Tibial artery (tissue), 4 donors: ENCODE measurements at regions not wholly inside any gene's neighbourhood (a gene's known extent, or its start where the extent isn't known, plus 50 kb on each side); places are given as distances from the start of the nearest gene placed in this dataset.
A peak's percentile ranks its signal among the peaks of the same experiment; 100 is the strongest.

Source experiments
- DNase-seq, 2 donors: peaks; one replicate each; pipeline ENCODE4 v3.0.0-alpha.2; 2019
- H3K27ac ChIP-seq, 2 donors: fragments of 200-600 bp; sonication (generic) in 1 of 2; 1 replicate in 1 of 2; 2 replicates in 1 of 2; pipeline ENCODE4 v1.5.1; 2018 to 2019; ENCODE audit warnings: mild to moderate bottlenecking in 1 of 2
- H3K27me3 ChIP-seq, 2 donors: fragments of 200-600 bp; sonication (generic) in 1 of 2; one replicate each; pipeline versions ENCODE4 v1.5.1 to v1.6.0; 2016 to 2019
- H3K36me3 ChIP-seq, 3 donors: fragments of 200-600 bp; sonication (generic) in 2 of 3; one replicate each; pipeline ENCODE4 v1.5.1; 2016 to 2019; ENCODE audit warnings: mild to moderate bottlenecking in 2 of 3
- H3K4me1 ChIP-seq, 4 donors: fragments of 200-600 bp; sonication (generic) in 2 of 4; 1 replicate in 3 of 4; 2 replicates in 1 of 4; pipeline ENCODE4 v1.5.1; 2016 to 2019
- H3K4me3 ChIP-seq, 2 donors: fragments of 200-600 bp; sonication (generic) in 1 of 2; 1 replicate in 1 of 2; 2 replicates in 1 of 2; pipeline ENCODE4 v1.5.1; 2018 to 2019; ENCODE audit warnings: mild to moderate bottlenecking in 2 of 2
- H3K9me3 ChIP-seq, 3 donors: fragments of 200-600 bp; sonication (generic) in 1 of 3; one replicate each; pipeline ENCODE4 v1.5.1; 2016 to 2019
- intact Hi-C: fragments of 100-400 bp; cut with DNase I; formaldehyde crosslinking; loops from one replicate; pipeline ENCODE4 v1.15.0; 2023; ENCODE audit warnings: low total_unique reads
- TF ChIP-seq, protein P1 (sequence below), 2 experiments: fragments of 200-600 bp in 1 of 2; fragments of 450-650 bp in 1 of 2; IDR thresholded peaks; one replicate each; pipeline ENCODE4 v1.5.1; 2017 to 2019; ENCODE audit warnings: antibody characterized with exemption in 2 of 2, mild to moderate bottlenecking in 1 of 2, moderate library complexity in 1 of 2

- intact Hi-C loops = loop anchor here (10.0 kb wide), 2 partner anchors 77 to 313 kb away; no protein-coding TSS in a partner anchor
- DNase-seq = no peak
- TF ChIP-seq, protein P1, sequence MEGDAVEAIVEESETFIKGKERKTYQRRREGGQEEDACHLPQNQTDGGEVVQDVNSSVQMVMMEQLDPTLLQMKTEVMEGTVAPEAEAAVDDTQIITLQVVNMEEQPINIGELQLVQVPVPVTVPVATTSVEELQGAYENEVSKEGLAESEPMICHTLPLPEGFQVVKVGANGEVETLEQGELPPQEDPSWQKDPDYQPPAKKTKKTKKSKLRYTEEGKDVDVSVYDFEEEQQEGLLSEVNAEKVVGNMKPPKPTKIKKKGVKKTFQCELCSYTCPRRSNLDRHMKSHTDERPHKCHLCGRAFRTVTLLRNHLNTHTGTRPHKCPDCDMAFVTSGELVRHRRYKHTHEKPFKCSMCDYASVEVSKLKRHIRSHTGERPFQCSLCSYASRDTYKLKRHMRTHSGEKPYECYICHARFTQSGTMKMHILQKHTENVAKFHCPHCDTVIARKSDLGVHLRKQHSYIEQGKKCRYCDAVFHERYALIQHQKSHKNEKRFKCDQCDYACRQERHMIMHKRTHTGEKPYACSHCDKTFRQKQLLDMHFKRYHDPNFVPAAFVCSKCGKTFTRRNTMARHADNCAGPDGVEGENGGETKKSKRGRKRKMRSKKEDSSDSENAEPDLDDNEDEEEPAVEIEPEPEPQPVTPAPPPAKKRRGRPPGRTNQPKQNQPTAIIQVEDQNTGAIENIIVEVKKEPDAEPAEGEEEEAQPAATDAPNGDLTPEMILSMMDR (IDR thresholded peaks at IDR 0.05) = no peak
These were observed 221.3 kb downstream of the FAM76B start for GRCh38 chr11:95568281-95568680.

GRCh38 chr11:95567685-95568084 lies 221.9 kb downstream of the FAM76B start:
- no peaks in the 10 kb centered on the region for H3K36me3 ChIP-seq
- TF ChIP-seq, protein P1 (IDR thresholded peaks at IDR 0.05) = no peak
- H3K9me3 ChIP-seq = peaks cover 0 to 11% (median 0%) of the 10 kb centered on the region in 3 donors
- H3K4me3 ChIP-seq = no peak overlapping the region
- no peak for DNase-seq
- intact Hi-C loops = loop anchor here (10.0 kb wide), 2 partner anchors 77 to 313 kb away; no protein-coding TSS in a partner anchor
- peak overlapping the region; percentile 52 to 53 for H3K27ac ChIP-seq
- no peaks in the 10 kb centered on the region for H3K27me3 ChIP-seq
- peaks cover 0 to 61% (median 38%) of the 10 kb centered on the region in 4 donors for H3K4me1 ChIP-seq

More at GRCh38 chr11:95568281-95568680, 221.3 kb downstream of the FAM76B start:
- Histone ChIP-seq H3K36me3 (no peaks in the 10 kb centered on the region), H3K27ac (peak overlapping the region; percentile 52 to 53), H3K9me3 (peaks cover 0 to 11% (median 0%) of the 10 kb centered on the region in 3 donors), H3K4me1 (peaks cover 0 to 58% (median 38%) of the 10 kb centered on the region in 4 donors), H3K27me3 (no peaks in the 10 kb centered on the region), H3K4me3 (no peak overlapping the region)

- Histone ChIP-seq H3K9me3 (peaks cover 0 to 11% (median 0%) of the 10 kb centered on the region in 3 donors), H3K27me3 (no peaks in the 10 kb centered on the region), H3K36me3 (no peaks in the 10 kb centered on the region), H3K4me1 (peaks cover 0 to 71% (median 39%) of the 10 kb centered on the region in 4 donors), H3K27ac (peak overlapping the region; percentile 33 to 52), H3K4me3 (no peak overlapping the region)
- DNase-seq = no peak
- intact Hi-C loops = loop anchor here (10.0 kb wide), 2 partner anchors 79 to 311 kb away; no protein-coding TSS in a partner anchor
- TF ChIP-seq, protein P1 (IDR thresholded peaks at IDR 0.05) = no peak
These were observed 223.4 kb downstream of the FAM76B start for GRCh38 chr11:95566211-95566610.

- H3K27me3 ChIP-seq = no peaks in the 10 kb centered on the region
- H3K27ac ChIP-seq = peak overlapping the region; percentile 33 to 52
- intact Hi-C loops = loop anchor here (10.0 kb wide), 2 partner anchors 79 to 311 kb away; no protein-coding TSS in a partner anchor
- TF ChIP-seq, protein P1 (IDR thresholded peaks at IDR 0.05) = no peak
- H3K9me3 ChIP-seq = peaks cover 0 to 11% (median 0%) of the 10 kb centered on the region in 3 donors
- no peak for DNase-seq
- H3K4me1 ChIP-seq = peaks cover 0 to 76% (median 37%) of the 10 kb centered on the region in 4 donors
- no peak overlapping the region for H3K4me3 ChIP-seq
- no peaks in the 10 kb centered on the region for H3K36me3 ChIP-seq
These were observed 223.8 kb downstream of the FAM76B start for GRCh38 chr11:95565724-95566141.

- peaks cover 0 to 90% (median 48%) of the 10 kb centered on the region in 4 donors for H3K4me1 ChIP-seq
- no peaks in the 10 kb centered on the region for H3K36me3 ChIP-seq
- intact Hi-C loops = loop anchor here (10.0 kb wide), 2 partner anchors 81 to 309 kb away; no protein-coding TSS in a partner anchor
- peaks cover 0 to under 1% (median 0%) of the 10 kb centered on the region in 3 donors for H3K9me3 ChIP-seq
- peak overlapping the region in 1 of 2 donors; percentile 52 for H3K27ac ChIP-seq
- no peaks in the 10 kb centered on the region for H3K27me3 ChIP-seq
- DNase-seq = no peak
- no peak overlapping the region for H3K4me3 ChIP-seq
- TF ChIP-seq, protein P1 (IDR thresholded peaks at IDR 0.05) = no peak
These were observed 225.7 kb downstream of the FAM76B start for GRCh38 chr11:95563859-95564258.
